ENCODE measurements at regions not wholly inside any gene's neighbourhood (a gene's known extent, or its start where the extent isn't known, plus 50 kb on each side); places are given as distances from the start of the nearest gene placed in this dataset.
"Not testable (repeated sequence)": the region's sequence is repeated elsewhere in the genome, so short reads cannot be mapped to it uniquely, and the experiment has no call there.

- no peak for DNase-seq (ENCODE audit: low read depth in 3 of 3)
Observed at GRCh38 chr12:47373554-47374150, 293.9 kb upstream of the AMIGO2 start.

- DNase-seq (ENCODE audit: low read depth in 3 of 3) = no peak
Observed at GRCh38 chr12:47370421-47370820, 290.7 kb upstream of the AMIGO2 start.

GRCh38 chr12:47369085-47369484, 289.3 kb upstream of the AMIGO2 start:
- DNase-seq (ENCODE audit: low read depth in 3 of 3) = no peak

GRCh38 chr12:47367912-47368537, 288.3 kb upstream of the AMIGO2 start:
- DNase-seq (ENCODE audit: low read depth in 3 of 3) = no peak

- DNase-seq (ENCODE audit: low read depth in 3 of 3) = no peak
Observed at GRCh38 chr12:47366579-47366978, 286.8 kb upstream of the AMIGO2 start.

- DNase-seq (ENCODE audit: low read depth in 3 of 3) = no peak
Observed at GRCh38 chr12:47366157-47366556, 286.4 kb upstream of the AMIGO2 start.

- not testable (repeated sequence) for DNase-seq (ENCODE audit: low read depth in 3 of 3)
Observed at GRCh38 chr12:47365443-47366076, 285.8 kb upstream of the AMIGO2 start.

GRCh38 chr12:47364261-47364660, 284.5 kb upstream of the AMIGO2 start:
- no peak for DNase-seq (ENCODE audit: low read depth in 3 of 3)

- DNase-seq (ENCODE audit: low read depth in 3 of 3) = no peak
Observed at GRCh38 chr12:47362126-47362705, 282.5 kb upstream of the AMIGO2 start.

- peak in 1 of 3 experiments; percentile 52 for DNase-seq (ENCODE audit: low read depth in 3 of 3)
Observed at GRCh38 chr12:47361389-47362021, 281.7 kb upstream of the AMIGO2 start.

- peak in 1 of 3 experiments; percentile 18 for DNase-seq (ENCODE audit: low read depth in 3 of 3)
Observed at GRCh38 chr12:47360771-47361388, 281.1 kb upstream of the AMIGO2 start.

- DNase-seq (ENCODE audit: low read depth in 3 of 3) = no peak
Observed at GRCh38 chr12:47360093-47360480, 280.3 kb upstream of the AMIGO2 start.

GRCh38 chr12:47359310-47360092, 279.7 kb upstream of the AMIGO2 start:
- no peak for DNase-seq (ENCODE audit: low read depth in 3 of 3)

GRCh38 chr12:47357006-47357405, 277.2 kb upstream of the AMIGO2 start:
- DNase-seq (ENCODE audit: low read depth in 3 of 3) = not testable (repeated sequence)

- DNase-seq (ENCODE audit: low read depth in 3 of 3) = peak in 1 of 3 experiments; percentile 33
Observed at GRCh38 chr12:47356129-47356700, 276.5 kb upstream of the AMIGO2 start.

- DNase-seq (ENCODE audit: low read depth in 3 of 3) = no peak
Observed at GRCh38 chr12:47353508-47353907, 273.7 kb upstream of the AMIGO2 start.

- no peak for DNase-seq (ENCODE audit: low read depth in 3 of 3)
Observed at GRCh38 chr12:47352067-47352466, 272.3 kb upstream of the AMIGO2 start.

GRCh38 chr12:47351526-47351925, 271.8 kb upstream of the AMIGO2 start:
- DNase-seq (ENCODE audit: low read depth in 3 of 3) = no peak

- DNase-seq (ENCODE audit: low read depth in 3 of 3) = no peak
Observed at GRCh38 chr12:47350062-47350408, 270.3 kb upstream of the AMIGO2 start.

GRCh38 chr12:47349137-47350061, 269.6 kb upstream of the AMIGO2 start:
- peak in 1 of 3 experiments; percentile 43 for DNase-seq (ENCODE audit: low read depth in 3 of 3)
